Bronchial epithelial cell (primary cell): ENCODE measurements at regions not wholly inside any gene's neighbourhood (a gene's known extent, or its start where the extent isn't known, plus 50 kb on each side); places are given as distances from the start of the nearest gene placed in this dataset.
"Not testable (repeated sequence)": the region's sequence is repeated elsewhere in the genome, so short reads cannot be mapped to it uniquely, and the experiment has no call there.

Experiments used
- DNase-seq: peaks from one replicate; pipeline ENCODE4 v3.0.0-alpha.2; 2010; ENCODE audit warnings: low read depth
- FAIRE-seq: peaks from 2 replicates; lab custom pipeline; 2011; peaks lifted over from hg19 to GRCh38; lab: Jason Lieb, UNC
- H3K27me3 ChIP-seq: 2 replicates; pipeline ENCODE4 v1.5.1; 2011; ENCODE audit warnings: low read length; ENCODE audit not compliant: control insufficient read depth, insufficient read depth
- H3K36me3 ChIP-seq: 2 replicates; pipeline ENCODE4 v1.5.1; 2011; ENCODE audit warnings: low read length; ENCODE audit not compliant: control insufficient read depth, insufficient read depth
- H3K4me3 ChIP-seq: 2 replicates; pipeline ENCODE4 v1.5.1; 2011; ENCODE audit warnings: mild to moderate bottlenecking, low read depth, low read length, control low read depth
- TF ChIP-seq, protein P1 (sequence below): IDR thresholded peaks from 2 replicates; pipeline ENCODE4 v1.5.1; 2011; ENCODE audit warnings: mild to moderate bottlenecking, moderate library complexity, low read length, control low read depth, inconsistent platforms; ENCODE audit not compliant: insufficient read depth, severe bottlenecking

DNA sequence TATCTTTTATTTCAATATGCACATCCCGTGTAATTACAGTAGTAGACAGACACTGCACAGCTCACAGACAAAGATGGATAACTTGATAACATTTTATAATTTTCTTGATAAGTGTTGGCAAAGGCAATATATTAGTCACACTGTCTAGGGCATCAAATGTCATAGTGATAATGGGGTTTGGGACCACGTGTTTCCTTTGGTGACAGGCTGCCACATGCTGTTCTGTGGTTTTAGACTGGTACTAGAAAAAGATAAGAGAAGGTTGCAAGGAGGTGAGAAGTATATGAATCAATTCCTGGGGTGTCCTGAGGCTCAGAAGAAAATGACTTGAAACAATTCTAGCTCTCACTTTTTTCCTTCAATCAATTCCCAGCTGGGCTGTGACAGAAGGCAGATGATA is 258.8 kb upstream of the CHD1 start:
- TF ChIP-seq, protein P1, sequence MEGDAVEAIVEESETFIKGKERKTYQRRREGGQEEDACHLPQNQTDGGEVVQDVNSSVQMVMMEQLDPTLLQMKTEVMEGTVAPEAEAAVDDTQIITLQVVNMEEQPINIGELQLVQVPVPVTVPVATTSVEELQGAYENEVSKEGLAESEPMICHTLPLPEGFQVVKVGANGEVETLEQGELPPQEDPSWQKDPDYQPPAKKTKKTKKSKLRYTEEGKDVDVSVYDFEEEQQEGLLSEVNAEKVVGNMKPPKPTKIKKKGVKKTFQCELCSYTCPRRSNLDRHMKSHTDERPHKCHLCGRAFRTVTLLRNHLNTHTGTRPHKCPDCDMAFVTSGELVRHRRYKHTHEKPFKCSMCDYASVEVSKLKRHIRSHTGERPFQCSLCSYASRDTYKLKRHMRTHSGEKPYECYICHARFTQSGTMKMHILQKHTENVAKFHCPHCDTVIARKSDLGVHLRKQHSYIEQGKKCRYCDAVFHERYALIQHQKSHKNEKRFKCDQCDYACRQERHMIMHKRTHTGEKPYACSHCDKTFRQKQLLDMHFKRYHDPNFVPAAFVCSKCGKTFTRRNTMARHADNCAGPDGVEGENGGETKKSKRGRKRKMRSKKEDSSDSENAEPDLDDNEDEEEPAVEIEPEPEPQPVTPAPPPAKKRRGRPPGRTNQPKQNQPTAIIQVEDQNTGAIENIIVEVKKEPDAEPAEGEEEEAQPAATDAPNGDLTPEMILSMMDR, result no peak
- Histone ChIP-seq H3K4me3 (no peak overlapping the region), H3K27me3 (no peaks in the 10 kb centered on the region), H3K36me3 (no peaks in the 10 kb centered on the region)
- FAIRE-seq (no peak), DNase-seq (no peak)

GRCh38 chr5:99179206-99179605 is 250.4 kb upstream of the CHD1 start:
- TF ChIP-seq, protein P1, result no peak
- Histone ChIP-seq H3K27me3 (no peaks in the 10 kb centered on the region), H3K4me3 (no peak overlapping the region), H3K36me3 (no peaks in the 10 kb centered on the region)
- FAIRE-seq, result no peak
- no peak for DNase-seq

DNA sequence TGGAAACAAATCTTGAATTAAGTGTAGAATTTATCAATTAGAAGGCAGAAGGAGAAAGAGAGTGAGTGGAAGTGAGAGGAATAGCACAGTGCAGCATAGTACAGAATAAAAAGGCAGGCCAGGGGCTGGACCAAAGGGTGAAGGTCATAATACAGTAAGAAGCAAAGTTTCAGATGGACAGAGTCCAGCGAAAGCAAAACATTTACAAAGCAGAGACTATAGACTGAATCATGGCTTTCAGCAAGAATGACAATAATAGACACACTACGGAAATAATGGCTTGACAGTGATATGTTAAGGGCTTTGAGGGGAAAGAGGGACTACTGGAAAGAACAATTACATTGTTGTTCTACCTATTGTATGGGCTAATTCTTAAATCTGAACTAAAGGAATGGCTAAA is 249.0 kb upstream of the CHD1 start:
- Histone ChIP-seq H3K36me3 (no peaks in the 10 kb centered on the region), H3K27me3 (no peaks in the 10 kb centered on the region), H3K4me3 (no peak overlapping the region)
- FAIRE-seq (no peak), DNase-seq (no peak)
- TF ChIP-seq, protein P1, result no peak

DNA sequence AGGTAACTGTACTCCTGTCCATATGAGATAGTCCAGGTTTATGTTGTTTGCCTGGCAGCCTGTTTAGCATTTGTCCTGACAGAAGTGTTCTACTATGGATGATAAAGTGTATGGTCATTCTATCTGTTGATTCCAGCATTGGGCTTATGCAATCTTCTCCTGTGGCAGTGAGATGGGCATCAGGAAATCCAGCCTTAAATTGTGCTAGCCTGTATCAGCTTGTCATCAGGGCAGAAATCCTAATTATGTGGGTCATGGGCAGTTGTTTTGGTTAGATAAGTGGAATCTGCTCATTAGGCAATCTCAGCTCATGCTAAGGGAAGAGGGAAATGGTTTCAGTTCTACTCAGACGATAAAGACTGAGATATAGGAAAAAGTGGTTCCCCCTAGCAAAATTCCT is 247.4 kb upstream of the CHD1 start:
- H3K27me3 ChIP-seq, result no peaks in the 10 kb centered on the region
- no peak for FAIRE-seq
- no peaks in the 10 kb centered on the region for H3K36me3 ChIP-seq
- TF ChIP-seq, protein P1, result no peak
- H3K4me3 ChIP-seq, result no peak overlapping the region
- no peak for DNase-seq

- Histone ChIP-seq H3K27me3 (no peaks in the 10 kb centered on the region), H3K36me3 (no peaks in the 10 kb centered on the region), H3K4me3 (no peak overlapping the region)
- peak; percentile 23 for DNase-seq
- no peak for FAIRE-seq
- TF ChIP-seq, protein P1, result no peak
Measured at GRCh38 chr5:99169309-99169708, 240.5 kb upstream of the CHD1 start.

- H3K36me3 ChIP-seq, H3K4me3 ChIP-seq, H3K27me3 ChIP-seq, DNase-seq, FAIRE-seq: not testable (repeated sequence)
Measured at GRCh38 chr5:99161538-99161937, 232.7 kb upstream of the CHD1 start.
